Breast epithelium (tissue), 3 donors: ENCODE measurements at regions not wholly inside any gene's neighbourhood (a gene's known extent, or its start where the extent isn't known, plus 50 kb on each side); places are given as distances from the start of the nearest gene placed in this dataset.

ENCODE experiments used
- POLR2AphosphoS5 ChIP-seq, 3 donors: sonication (generic); formaldehyde crosslinking; IDR thresholded peaks; one replicate each; pipeline ENCODE4 v1.6.1; 2017; ENCODE audit warnings: antibody characterized with exemption in 3 of 3
- TF ChIP-seq, protein P1 (sequence below), 3 donors: fragments of 450-650 bp; IDR thresholded peaks; one replicate each; pipeline ENCODE4 v1.5.1; 2016 to 2017; ENCODE audit warnings: antibody characterized with exemption in 3 of 3, mild to moderate bottlenecking in 3 of 3, moderate library complexity in 3 of 3

- TF ChIP-seq, protein P1, sequence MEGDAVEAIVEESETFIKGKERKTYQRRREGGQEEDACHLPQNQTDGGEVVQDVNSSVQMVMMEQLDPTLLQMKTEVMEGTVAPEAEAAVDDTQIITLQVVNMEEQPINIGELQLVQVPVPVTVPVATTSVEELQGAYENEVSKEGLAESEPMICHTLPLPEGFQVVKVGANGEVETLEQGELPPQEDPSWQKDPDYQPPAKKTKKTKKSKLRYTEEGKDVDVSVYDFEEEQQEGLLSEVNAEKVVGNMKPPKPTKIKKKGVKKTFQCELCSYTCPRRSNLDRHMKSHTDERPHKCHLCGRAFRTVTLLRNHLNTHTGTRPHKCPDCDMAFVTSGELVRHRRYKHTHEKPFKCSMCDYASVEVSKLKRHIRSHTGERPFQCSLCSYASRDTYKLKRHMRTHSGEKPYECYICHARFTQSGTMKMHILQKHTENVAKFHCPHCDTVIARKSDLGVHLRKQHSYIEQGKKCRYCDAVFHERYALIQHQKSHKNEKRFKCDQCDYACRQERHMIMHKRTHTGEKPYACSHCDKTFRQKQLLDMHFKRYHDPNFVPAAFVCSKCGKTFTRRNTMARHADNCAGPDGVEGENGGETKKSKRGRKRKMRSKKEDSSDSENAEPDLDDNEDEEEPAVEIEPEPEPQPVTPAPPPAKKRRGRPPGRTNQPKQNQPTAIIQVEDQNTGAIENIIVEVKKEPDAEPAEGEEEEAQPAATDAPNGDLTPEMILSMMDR (IDR thresholded peaks at IDR 0.05) = no peak
- no peak for TF ChIP-seq POLR2AphosphoS5 (IDR thresholded peaks at IDR 0.05)
These were observed 71.7 kb upstream of the TBCA start for GRCh38 chr5:77847814-77848290.
